SK-N-SH (cell line): ENCODE measurements at regions not wholly inside any gene's neighbourhood (a gene's known extent, or its start where the extent isn't known, plus 50 kb on each side); places are given as distances from the start of the nearest gene placed in this dataset.

Experiments used
- CTCF ChIA-PET: fragments of 300-600, 350-600 bp; formaldehyde crosslinking; extraction: SDS; loops from one replicate; lab custom pipeline; 2021; lab: Yijun Ruan, JAX
- POLR2A ChIA-PET: fragments of 350-600 bp; sonication (Branson Sonifier 250); formaldehyde crosslinking; extraction: SDS; loops from one replicate; lab custom pipeline; 2020; ENCODE audit warnings: antibody characterized with exemption, inconsistent platforms; lab: Yijun Ruan, JAX
- DNase-seq: peaks from one replicate; pipeline ENCODE4 v3.0.0; 2012
- H2AFZ ChIP-seq: fragments of 200-600 bp; sonication (generic); 2 replicates; pipeline ENCODE4 v1.8.1; 2016; ENCODE audit warnings: antibody characterized with exemption, mild to moderate bottlenecking, low read depth
- H3F3A ChIP-seq: fragments of 200-600 bp; sonication (generic); replicated peaks from 2 replicates; pipeline ENCODE3; 2016; ENCODE audit warnings: antibody characterized with exemption, mild to moderate bottlenecking; ENCODE audit not compliant: insufficient read depth
- H3K27ac ChIP-seq, 2 experiments: fragments of 200-500 bp in 1 of 2; fragments of 200-600 bp in 1 of 2; sonication (Bioruptor generic) in 1 of 2; sonication (generic), shearing (Covaris generic) in 1 of 2; 2 replicates each; pipeline versions ENCODE4 v1.5.1 to v1.6.1; 2014 to 2016; ENCODE audit warnings: low read depth in 2 of 2, inconsistent platforms in 1 of 2, low read length in 1 of 2, mild to moderate bottlenecking in 1 of 2, mixed read lengths in 1 of 2
- H3K27me3 ChIP-seq: fragments of 200-600 bp; sonication (generic), shearing (Covaris generic); 2 replicates; pipeline ENCODE4 v1.6.1; 2016; ENCODE audit warnings: mixed run types; ENCODE audit not compliant: insufficient read depth
- H3K36me3 ChIP-seq, 2 experiments: fragments of 200-500 bp in 1 of 2; fragments of 200-600 bp in 1 of 2; sonication (Bioruptor generic) in 1 of 2; sonication (generic) in 1 of 2; replicated peaks in 1 of 2; 2 replicates each; pipeline versions ENCODE3 to v1.5.1; 2014 to 2016; ENCODE audit warnings: low read length in 1 of 2, mild to moderate bottlenecking in 1 of 2; ENCODE audit not compliant: insufficient read depth in 2 of 2, control insufficient read depth in 1 of 2
- H3K4me1 ChIP-seq, 2 experiments: fragments of 200-500 bp in 1 of 2; fragments of 200-600 bp in 1 of 2; sonication (Bioruptor generic) in 1 of 2; sonication (generic), shearing (Covaris generic) in 1 of 2; 2 replicates each; pipeline versions ENCODE4 v1.5.1 to v1.6.1; 2014 to 2016; ENCODE audit warnings: low read depth in 1 of 2, low read length in 1 of 2, mixed run types in 1 of 2; ENCODE audit not compliant: insufficient read depth in 2 of 2, control insufficient read depth in 1 of 2
- H3K4me2 ChIP-seq: fragments of 200-600 bp; sonication (generic), shearing (Covaris generic); 2 replicates; pipeline ENCODE4 v1.6.1; 2017; ENCODE audit warnings: mixed run types
- H3K4me3 ChIP-seq, 2 experiments: fragments of 200-500 bp in 1 of 2; fragments of 200-600 bp in 1 of 2; sonication (Bioruptor generic) in 1 of 2; sonication (generic), shearing (Covaris generic) in 1 of 2; 2 replicates each; pipeline versions ENCODE4 v1.5.1 to v1.8.1; 2014 to 2016; ENCODE audit warnings: low read depth in 2 of 2, inconsistent platforms in 1 of 2, low read length in 1 of 2, mild to moderate bottlenecking in 1 of 2, mixed read lengths in 1 of 2, moderate library complexity in 1 of 2
- H3K79me2 ChIP-seq: fragments of 200-600 bp; sonication (generic); 2 replicates; pipeline ENCODE4 v1.8.1; 2017; ENCODE audit warnings: mild to moderate bottlenecking; ENCODE audit not compliant: insufficient read depth
- H3K9ac ChIP-seq: fragments of 200-600 bp; sonication (generic); 2 replicates; pipeline ENCODE4 v1.6.1; 2017; ENCODE audit warnings: mixed run types
- H3K9me2 ChIP-seq: fragments of 200-600 bp; sonication (generic); 2 replicates; pipeline ENCODE4 v1.6.1; 2017; ENCODE audit warnings: mixed run types
- H3K9me3 ChIP-seq: fragments of 200-600 bp; sonication (generic); 2 replicates; pipeline ENCODE4 v1.6.1; 2017; ENCODE audit warnings: mixed run types, mild to moderate bottlenecking, moderate library complexity
- H4K20me1 ChIP-seq: fragments of 200-600 bp; sonication (generic); 2 replicates; pipeline ENCODE4 v1.6.1; 2017; ENCODE audit warnings: mild to moderate bottlenecking, mixed run types; ENCODE audit not compliant: insufficient read depth
- ELF1 ChIP-seq: IDR thresholded peaks from 2 replicates; pipeline ENCODE4 v1.4.0; 2012
- EP300 ChIP-seq, 2 experiments: IDR thresholded peaks; 2 replicates each; pipeline versions ENCODE4 v1.4.0 to v1.6.1; 2012; ENCODE audit warnings: borderline replicate concordance in 1 of 2, low read depth in 1 of 2, low read length in 1 of 2
- EZH2phosphoT487 ChIP-seq: fragments of 200-600 bp; sonication (generic); IDR thresholded peaks from 2 replicates; pipeline ENCODE4 v1.6.1; 2017; ENCODE audit warnings: low read depth, mixed run types, mild to moderate bottlenecking, antibody characterized with exemption, moderate library complexity, borderline replicate concordance
- FOSL2 ChIP-seq: IDR thresholded peaks from 2 replicates; pipeline ENCODE4 v1.4.0; 2012; ENCODE audit warnings: low read depth, mild to moderate bottlenecking, moderate library complexity, borderline replicate concordance
- GATA2 ChIP-seq: sonication (generic); formaldehyde crosslinking; IDR thresholded peaks from 2 replicates; pipeline ENCODE4 v1.5.0; 2020; ENCODE audit warnings: mild to moderate bottlenecking, missing genetic modification reagents
- NRF1 ChIP-seq: IDR thresholded peaks from 2 replicates; pipeline ENCODE4 v1.6.1; 2012; ENCODE audit warnings: low read depth, mild to moderate bottlenecking, low read length
- PBX3 ChIP-seq: IDR thresholded peaks from 2 replicates; pipeline ENCODE4; 2012
- POLR2AphosphoS5 ChIP-seq: IDR thresholded peaks from 2 replicates; pipeline ENCODE4 v1.6.1; 2012; ENCODE audit warnings: low read depth, low read length
- RXRA ChIP-seq: IDR thresholded peaks from 2 replicates; pipeline ENCODE4 v1.4.0; 2012; ENCODE audit warnings: low read depth, mild to moderate bottlenecking, borderline replicate concordance
- SIN3A ChIP-seq: IDR thresholded peaks from 2 replicates; pipeline ENCODE4 v1.6.1; 2012; ENCODE audit warnings: low read depth, mild to moderate bottlenecking, low read length, moderate library complexity, borderline replicate concordance
- SMC3 ChIP-seq: IDR thresholded peaks from 2 replicates; pipeline ENCODE4 v1.6.1; 2012; ENCODE audit warnings: low read depth, low read length, improper control_type of control experiment
- TAF1 ChIP-seq: IDR thresholded peaks from 2 replicates; pipeline ENCODE4 v1.6.1; 2012; ENCODE audit warnings: low read depth, mild to moderate bottlenecking, low read length, moderate library complexity, borderline replicate concordance
- TCF12 ChIP-seq: IDR thresholded peaks from 2 replicates; pipeline ENCODE4 v1.4.0; 2012
- YY1 ChIP-seq: IDR thresholded peaks from 2 replicates; pipeline ENCODE4 v1.4.0; 2012; ENCODE audit warnings: low read depth, mild to moderate bottlenecking
- TF ChIP-seq, protein P1 (sequence below): IDR thresholded peaks from 2 replicates; pipeline ENCODE4 v1.6.1; 2012; ENCODE audit warnings: mild to moderate bottlenecking, low read depth, low read length, moderate library complexity
- TF ChIP-seq, protein P2 (sequence below): IDR thresholded peaks from 2 replicates; pipeline ENCODE4 v1.4.0; 2012; ENCODE audit warnings: low read depth, borderline replicate concordance
- TF ChIP-seq, protein P3 (sequence below): IDR thresholded peaks from 2 replicates; pipeline ENCODE4 v1.4.0; 2012; ENCODE audit warnings: low read depth, borderline replicate concordance

- H3K79me2 ChIP-seq: no peaks in the 10 kb centered on the region
- H3K27ac ChIP-seq: no peak overlapping the region
- no peak overlapping the region for H3K4me3 ChIP-seq
- H3K27me3 ChIP-seq: no peaks in the 10 kb centered on the region
- H3K36me3 ChIP-seq: no peaks in the 10 kb centered on the region
- CTCF ChIA-PET: no interaction called here
- H4K20me1 ChIP-seq: no peaks in the 10 kb centered on the region
- H3K9ac ChIP-seq: no peak overlapping the region
- DNase-seq: no peak
- H3K4me2 ChIP-seq: no peak overlapping the region
- POLR2A ChIA-PET: no interaction called here
- H3K9me3 ChIP-seq: no peaks in the 10 kb centered on the region
- TF ChIP-seq EZH2phosphoT487 (no peak), TAF1 (no peak), RXRA (no peak), POLR2AphosphoS5 (no peak), GATA2 (CRISPR knock-in tag) (no peak), SIN3A (no peak), PBX3 (no peak), NRF1 (no peak), YY1 (no peak), ELF1 (no peak), SMC3 (no peak), FOSL2 (no peak), TCF12 (no peak), EP300 (IDR thresholded peaks at IDR 0.05; ENCODE audit: borderline replicate concordance in 1 of 2, low read depth in 1 of 2, low read length in 1 of 2) (no peak)
- TF ChIP-seq, protein P1, sequence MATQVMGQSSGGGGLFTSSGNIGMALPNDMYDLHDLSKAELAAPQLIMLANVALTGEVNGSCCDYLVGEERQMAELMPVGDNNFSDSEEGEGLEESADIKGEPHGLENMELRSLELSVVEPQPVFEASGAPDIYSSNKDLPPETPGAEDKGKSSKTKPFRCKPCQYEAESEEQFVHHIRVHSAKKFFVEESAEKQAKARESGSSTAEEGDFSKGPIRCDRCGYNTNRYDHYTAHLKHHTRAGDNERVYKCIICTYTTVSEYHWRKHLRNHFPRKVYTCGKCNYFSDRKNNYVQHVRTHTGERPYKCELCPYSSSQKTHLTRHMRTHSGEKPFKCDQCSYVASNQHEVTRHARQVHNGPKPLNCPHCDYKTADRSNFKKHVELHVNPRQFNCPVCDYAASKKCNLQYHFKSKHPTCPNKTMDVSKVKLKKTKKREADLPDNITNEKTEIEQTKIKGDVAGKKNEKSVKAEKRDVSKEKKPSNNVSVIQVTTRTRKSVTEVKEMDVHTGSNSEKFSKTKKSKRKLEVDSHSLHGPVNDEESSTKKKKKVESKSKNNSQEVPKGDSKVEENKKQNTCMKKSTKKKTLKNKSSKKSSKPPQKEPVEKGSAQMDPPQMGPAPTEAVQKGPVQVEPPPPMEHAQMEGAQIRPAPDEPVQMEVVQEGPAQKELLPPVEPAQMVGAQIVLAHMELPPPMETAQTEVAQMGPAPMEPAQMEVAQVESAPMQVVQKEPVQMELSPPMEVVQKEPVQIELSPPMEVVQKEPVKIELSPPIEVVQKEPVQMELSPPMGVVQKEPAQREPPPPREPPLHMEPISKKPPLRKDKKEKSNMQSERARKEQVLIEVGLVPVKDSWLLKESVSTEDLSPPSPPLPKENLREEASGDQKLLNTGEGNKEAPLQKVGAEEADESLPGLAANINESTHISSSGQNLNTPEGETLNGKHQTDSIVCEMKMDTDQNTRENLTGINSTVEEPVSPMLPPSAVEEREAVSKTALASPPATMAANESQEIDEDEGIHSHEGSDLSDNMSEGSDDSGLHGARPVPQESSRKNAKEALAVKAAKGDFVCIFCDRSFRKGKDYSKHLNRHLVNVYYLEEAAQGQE: no peak
- TF ChIP-seq, protein P2, sequence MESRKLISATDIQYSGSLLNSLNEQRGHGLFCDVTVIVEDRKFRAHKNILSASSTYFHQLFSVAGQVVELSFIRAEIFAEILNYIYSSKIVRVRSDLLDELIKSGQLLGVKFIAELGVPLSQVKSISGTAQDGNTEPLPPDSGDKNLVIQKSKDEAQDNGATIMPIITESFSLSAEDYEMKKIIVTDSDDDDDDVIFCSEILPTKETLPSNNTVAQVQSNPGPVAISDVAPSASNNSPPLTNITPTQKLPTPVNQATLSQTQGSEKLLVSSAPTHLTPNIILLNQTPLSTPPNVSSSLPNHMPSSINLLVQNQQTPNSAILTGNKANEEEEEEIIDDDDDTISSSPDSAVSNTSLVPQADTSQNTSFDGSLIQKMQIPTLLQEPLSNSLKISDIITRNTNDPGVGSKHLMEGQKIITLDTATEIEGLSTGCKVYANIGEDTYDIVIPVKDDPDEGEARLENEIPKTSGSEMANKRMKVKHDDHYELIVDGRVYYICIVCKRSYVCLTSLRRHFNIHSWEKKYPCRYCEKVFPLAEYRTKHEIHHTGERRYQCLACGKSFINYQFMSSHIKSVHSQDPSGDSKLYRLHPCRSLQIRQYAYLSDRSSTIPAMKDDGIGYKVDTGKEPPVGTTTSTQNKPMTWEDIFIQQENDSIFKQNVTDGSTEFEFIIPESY: no peak
- TF ChIP-seq, protein P3, sequence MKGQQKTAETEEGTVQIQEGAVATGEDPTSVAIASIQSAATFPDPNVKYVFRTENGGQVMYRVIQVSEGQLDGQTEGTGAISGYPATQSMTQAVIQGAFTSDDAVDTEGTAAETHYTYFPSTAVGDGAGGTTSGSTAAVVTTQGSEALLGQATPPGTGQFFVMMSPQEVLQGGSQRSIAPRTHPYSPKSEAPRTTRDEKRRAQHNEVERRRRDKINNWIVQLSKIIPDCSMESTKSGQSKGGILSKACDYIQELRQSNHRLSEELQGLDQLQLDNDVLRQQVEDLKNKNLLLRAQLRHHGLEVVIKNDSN: no peak
- TF ChIP-seq, all 33 proteins: peak for 0
- Histone ChIP-seq H3K4me1 (peaks cover 0 to 3% of the 10 kb centered on the region in 2 experiments; a peak in 1 of 4 replicates), H3K9me2 (no peaks in the 10 kb centered on the region), H3F3A (no peaks in the 10 kb centered on the region), H2AFZ (no peak overlapping the region)
Observed at GRCh38 chr5:88976914-88977313, 93.9 kb upstream of the MEF2C start.
